ENCODE measurements at regions not wholly inside any gene's neighbourhood (a gene's known extent, or its start where the extent isn't known, plus 50 kb on each side); places are given as distances from the start of the nearest gene placed in this dataset.
A peak's percentile ranks its signal among the peaks of the same experiment; 100 is the strongest.

DNA sequence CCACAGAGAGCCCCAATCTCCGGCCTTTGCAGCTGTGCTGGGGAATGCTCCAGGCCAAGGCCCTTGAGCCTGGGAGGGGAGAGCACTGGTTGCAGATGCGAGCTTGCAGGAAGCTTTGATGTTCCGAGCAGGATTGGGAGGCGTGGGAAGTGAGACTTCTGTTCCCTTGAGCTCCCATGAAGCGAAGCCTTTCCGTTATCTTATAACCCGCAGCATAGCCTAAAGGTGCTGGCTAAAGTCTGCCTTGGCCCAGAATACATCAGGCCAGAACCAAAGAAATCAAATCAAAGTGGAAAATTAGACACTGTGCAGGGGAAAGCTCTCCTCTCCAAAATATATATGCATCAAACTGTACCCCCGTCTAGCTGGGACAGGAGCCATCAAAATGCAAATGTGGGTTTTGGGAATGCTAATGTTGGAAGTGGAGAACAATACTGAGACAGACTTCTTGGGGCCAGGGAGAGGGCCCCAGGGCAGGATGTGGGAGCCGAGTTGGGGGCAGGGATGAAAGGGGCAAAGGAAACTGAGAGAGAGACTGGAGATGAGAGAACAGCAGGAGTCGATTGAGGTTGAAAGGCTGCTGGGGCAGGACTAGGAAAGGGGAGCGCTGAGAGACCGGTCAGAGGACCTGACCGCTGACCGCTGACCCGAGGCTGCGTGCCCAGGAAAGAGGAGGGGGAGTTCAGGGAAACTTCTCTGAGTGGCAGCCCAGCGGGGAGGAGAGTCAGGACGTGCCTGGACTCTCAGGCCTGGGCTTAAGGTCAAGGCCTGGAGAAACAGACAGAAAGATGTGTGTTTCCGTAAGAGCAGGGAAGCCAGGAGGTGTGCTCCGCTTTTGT lies 152.2 kb upstream of the PARP11 start (continued):
- TF ChIP-seq NFIB (CRISPR knock-in tag; IDR thresholded peaks at IDR 0.05; ENCODE audit: borderline replicate concordance) (no peak), NR2C2 (CRISPR knock-in tag; IDR thresholded peaks at IDR 0.05; ENCODE audit: borderline replicate concordance) (no peak), MXD4 (CRISPR knock-in tag; IDR thresholded peaks at IDR 0.05) (no peak), KLF16 (CRISPR knock-in tag; IDR thresholded peaks at IDR 0.05) (peak in 1 of 2 experiments; percentile 28; a peak in 1 of 4 replicates), U2AF1 (optimal IDR thresholded peaks at IDR 0.05; ENCODE audit: low read depth, low read length) (no peak), ZNF547 (CRISPR knock-in tag; IDR thresholded peaks at IDR 0.05) (no peak), SNRNP70 (IDR thresholded peaks at IDR 0.05; ENCODE audit: low read depth, low read length) (no peak), ZNF260 (CRISPR knock-in tag; IDR thresholded peaks at IDR 0.05; ENCODE audit: borderline replicate concordance, low read depth) (no peak), ZNF343 (CRISPR knock-in tag; IDR thresholded peaks at IDR 0.05) (no peak), ETV6 (CRISPR knock-in tag; conservative IDR thresholded peaks at IDR 0.05) (no peak), ZSCAN30 (CRISPR knock-in tag; IDR thresholded peaks at IDR 0.05) (no peak), ZC3H4 (CRISPR knock-in tag; IDR thresholded peaks at IDR 0.05; ENCODE audit: borderline replicate concordance) (no peak), ZNF563 (CRISPR knock-in tag; IDR thresholded peaks at IDR 0.05) (no peak), FOXA3 (CRISPR knock-in tag; IDR thresholded peaks at IDR 0.05) (peak; percentile 23; the same call in 1 of the 2 replicates), TBX2 (CRISPR knock-in tag; IDR thresholded peaks at IDR 0.05; ENCODE audit: borderline replicate concordance) (peak; percentile 20; the same call in 1 of the 2 replicates)
- TF ChIP-seq, protein P1, sequence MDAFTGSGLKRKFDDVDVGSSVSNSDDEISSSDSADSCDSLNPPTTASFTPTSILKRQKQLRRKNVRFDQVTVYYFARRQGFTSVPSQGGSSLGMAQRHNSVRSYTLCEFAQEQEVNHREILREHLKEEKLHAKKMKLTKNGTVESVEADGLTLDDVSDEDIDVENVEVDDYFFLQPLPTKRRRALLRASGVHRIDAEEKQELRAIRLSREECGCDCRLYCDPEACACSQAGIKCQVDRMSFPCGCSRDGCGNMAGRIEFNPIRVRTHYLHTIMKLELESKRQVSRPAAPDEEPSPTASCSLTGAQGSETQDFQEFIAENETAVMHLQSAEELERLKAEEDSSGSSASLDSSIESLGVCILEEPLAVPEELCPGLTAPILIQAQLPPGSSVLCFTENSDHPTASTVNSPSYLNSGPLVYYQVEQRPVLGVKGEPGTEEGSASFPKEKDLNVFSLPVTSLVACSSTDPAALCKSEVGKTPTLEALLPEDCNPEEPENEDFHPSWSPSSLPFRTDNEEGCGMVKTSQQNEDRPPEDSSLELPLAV (CRISPR knock-in tag; conservative IDR thresholded peaks at IDR 0.05; ENCODE audit: low read depth), result no peak
- TF ChIP-seq, protein P2, sequence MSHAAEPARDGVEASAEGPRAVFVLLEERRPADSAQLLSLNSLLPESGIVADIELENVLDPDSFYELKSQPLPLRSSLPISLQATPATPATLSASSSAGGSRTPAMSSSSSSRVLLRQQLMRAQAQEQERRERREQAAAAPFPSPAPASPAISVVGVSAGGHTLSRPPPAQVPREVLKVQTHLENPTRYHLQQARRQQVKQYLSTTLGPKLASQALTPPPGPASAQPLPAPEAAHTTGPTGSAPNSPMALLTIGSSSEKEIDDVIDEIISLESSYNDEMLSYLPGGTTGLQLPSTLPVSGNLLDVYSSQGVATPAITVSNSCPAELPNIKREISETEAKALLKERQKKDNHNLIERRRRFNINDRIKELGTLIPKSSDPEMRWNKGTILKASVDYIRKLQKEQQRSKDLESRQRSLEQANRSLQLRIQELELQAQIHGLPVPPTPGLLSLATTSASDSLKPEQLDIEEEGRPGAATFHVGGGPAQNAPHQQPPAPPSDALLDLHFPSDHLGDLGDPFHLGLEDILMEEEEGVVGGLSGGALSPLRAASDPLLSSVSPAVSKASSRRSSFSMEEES (CRISPR knock-in tag; IDR thresholded peaks at IDR 0.05), result no peak
- TF ChIP-seq, protein P3, sequence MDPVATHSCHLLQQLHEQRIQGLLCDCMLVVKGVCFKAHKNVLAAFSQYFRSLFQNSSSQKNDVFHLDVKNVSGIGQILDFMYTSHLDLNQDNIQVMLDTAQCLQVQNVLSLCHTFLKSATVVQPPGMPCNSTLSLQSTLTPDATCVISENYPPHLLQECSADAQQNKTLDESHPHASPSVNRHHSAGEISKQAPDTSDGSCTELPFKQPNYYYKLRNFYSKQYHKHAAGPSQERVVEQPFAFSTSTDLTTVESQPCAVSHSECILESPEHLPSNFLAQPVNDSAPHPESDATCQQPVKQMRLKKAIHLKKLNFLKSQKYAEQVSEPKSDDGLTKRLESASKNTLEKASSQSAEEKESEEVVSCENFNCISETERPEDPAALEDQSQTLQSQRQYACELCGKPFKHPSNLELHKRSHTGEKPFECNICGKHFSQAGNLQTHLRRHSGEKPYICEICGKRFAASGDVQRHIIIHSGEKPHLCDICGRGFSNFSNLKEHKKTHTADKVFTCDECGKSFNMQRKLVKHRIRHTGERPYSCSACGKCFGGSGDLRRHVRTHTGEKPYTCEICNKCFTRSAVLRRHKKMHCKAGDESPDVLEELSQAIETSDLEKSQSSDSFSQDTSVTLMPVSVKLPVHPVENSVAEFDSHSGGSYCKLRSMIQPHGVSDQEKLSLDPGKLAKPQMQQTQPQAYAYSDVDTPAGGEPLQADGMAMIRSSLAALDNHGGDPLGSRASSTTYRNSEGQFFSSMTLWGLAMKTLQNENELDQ (CRISPR knock-in tag; IDR thresholded peaks at IDR 0.05; ENCODE audit: borderline replicate concordance), result no peak
- TF ChIP-seq, protein P4, sequence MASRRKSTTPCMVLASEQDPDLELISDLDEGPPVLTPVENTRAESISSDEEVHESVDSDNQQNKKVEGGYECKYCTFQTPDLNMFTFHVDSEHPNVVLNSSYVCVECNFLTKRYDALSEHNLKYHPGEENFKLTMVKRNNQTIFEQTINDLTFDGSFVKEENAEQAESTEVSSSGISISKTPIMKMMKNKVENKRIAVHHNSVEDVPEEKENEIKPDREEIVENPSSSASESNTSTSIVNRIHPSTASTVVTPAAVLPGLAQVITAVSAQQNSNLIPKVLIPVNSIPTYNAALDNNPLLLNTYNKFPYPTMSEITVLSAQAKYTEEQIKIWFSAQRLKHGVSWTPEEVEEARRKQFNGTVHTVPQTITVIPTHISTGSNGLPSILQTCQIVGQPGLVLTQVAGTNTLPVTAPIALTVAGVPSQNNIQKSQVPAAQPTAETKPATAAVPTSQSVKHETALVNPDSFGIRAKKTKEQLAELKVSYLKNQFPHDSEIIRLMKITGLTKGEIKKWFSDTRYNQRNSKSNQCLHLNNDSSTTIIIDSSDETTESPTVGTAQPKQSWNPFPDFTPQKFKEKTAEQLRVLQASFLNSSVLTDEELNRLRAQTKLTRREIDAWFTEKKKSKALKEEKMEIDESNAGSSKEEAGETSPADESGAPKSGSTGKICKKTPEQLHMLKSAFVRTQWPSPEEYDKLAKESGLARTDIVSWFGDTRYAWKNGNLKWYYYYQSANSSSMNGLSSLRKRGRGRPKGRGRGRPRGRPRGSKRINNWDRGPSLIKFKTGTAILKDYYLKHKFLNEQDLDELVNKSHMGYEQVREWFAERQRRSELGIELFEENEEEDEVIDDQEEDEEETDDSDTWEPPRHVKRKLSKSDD (CRISPR knock-in tag; IDR thresholded peaks at IDR 0.05; ENCODE audit: low read depth), result no peak
- TF ChIP-seq, protein P5, sequence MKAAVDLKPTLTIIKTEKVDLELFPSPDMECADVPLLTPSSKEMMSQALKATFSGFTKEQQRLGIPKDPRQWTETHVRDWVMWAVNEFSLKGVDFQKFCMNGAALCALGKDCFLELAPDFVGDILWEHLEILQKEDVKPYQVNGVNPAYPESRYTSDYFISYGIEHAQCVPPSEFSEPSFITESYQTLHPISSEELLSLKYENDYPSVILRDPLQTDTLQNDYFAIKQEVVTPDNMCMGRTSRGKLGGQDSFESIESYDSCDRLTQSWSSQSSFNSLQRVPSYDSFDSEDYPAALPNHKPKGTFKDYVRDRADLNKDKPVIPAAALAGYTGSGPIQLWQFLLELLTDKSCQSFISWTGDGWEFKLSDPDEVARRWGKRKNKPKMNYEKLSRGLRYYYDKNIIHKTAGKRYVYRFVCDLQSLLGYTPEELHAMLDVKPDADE (CRISPR knock-in tag; IDR thresholded peaks at IDR 0.05), result no peak
